SK-N-SH treated with all-trans-retinoic acid at 6 μM for 48 hours (cell line): ENCODE measurements at regions not wholly inside any gene's neighbourhood (a gene's known extent, or its start where the extent isn't known, plus 50 kb on each side); places are given as distances from the start of the nearest gene placed in this dataset.

Experiments used
- ARNTL ChIP-seq: fragments of 450-650 bp; formaldehyde crosslinking; IDR thresholded peaks from 2 replicates; pipeline ENCODE4 v1.5.0; 2020; ENCODE audit warnings: low read depth, mild to moderate bottlenecking, moderate library complexity, borderline replicate concordance
- CSRNP3 ChIP-seq: fragments of 250-450 bp; sonication (Bioruptor Pico); IDR thresholded peaks from 2 replicates; pipeline ENCODE4 v1.5.1; 2021; ENCODE audit warnings: mild to moderate bottlenecking, moderate library complexity
- OSR1 ChIP-seq: fragments of 250-450 bp; sonication (Bioruptor Pico); IDR thresholded peaks from 2 replicates; pipeline ENCODE4 v1.8.0; 2022; ENCODE audit warnings: moderate library complexity, mild to moderate bottlenecking, inconsistent platforms
- PATZ1 ChIP-seq: fragments of 250-450 bp; sonication (Bioruptor Pico); IDR thresholded peaks from 2 replicates; pipeline ENCODE4 v1.8.0; 2020; ENCODE audit warnings: mild to moderate bottlenecking, moderate library complexity, borderline replicate concordance
- POU6F1 ChIP-seq: fragments of 250-450 bp; sonication (Bioruptor Pico); IDR thresholded peaks from 2 replicates; pipeline ENCODE4 v1.8.0; 2021; ENCODE audit warnings: low read depth, mild to moderate bottlenecking, moderate library complexity, borderline replicate concordance
- TSHZ2 ChIP-seq: fragments of 250-450 bp; sonication (Bioruptor Pico); IDR thresholded peaks from 2 replicates; pipeline ENCODE4 v1.5.0; 2020; ENCODE audit warnings: mild to moderate bottlenecking, moderate library complexity
- ZFP30 ChIP-seq: fragments of 450-650 bp; formaldehyde crosslinking; IDR thresholded peaks from 2 replicates; pipeline ENCODE4 v1.5.0; 2022; ENCODE audit warnings: mild to moderate bottlenecking, moderate library complexity

- TF ChIP-seq ARNTL (CRISPR knock-in tag) (no peak), CSRNP3 (CRISPR knock-in tag) (no peak), PATZ1 (CRISPR knock-in tag) (no peak), POU6F1 (CRISPR knock-in tag) (no peak), TSHZ2 (no peak), ZFP30 (CRISPR knock-in tag) (no peak), OSR1 (CRISPR knock-in tag) (no peak)
These were observed 116.9 kb upstream of the FHL2 start for GRCh38 chr2:105515581-105516415.
